ENCODE measurements at regions not wholly inside any gene's neighbourhood (a gene's known extent, or its start where the extent isn't known, plus 50 kb on each side); places are given as distances from the start of the nearest gene placed in this dataset.

- TF ChIP-seq CTCF (IDR thresholded peaks at IDR 0.05) (no peak), POLR2A (IDR thresholded peaks at IDR 0.05) (no peak)
These were observed 76.6 kb upstream of the DOK5 start for GRCh38 chr20:54398814-54399213.
